Lower lobe of right lung (tissue), 2 donors: ENCODE measurements at regions not wholly inside any gene's neighbourhood (a gene's known extent, or its start where the extent isn't known, plus 50 kb on each side); places are given as distances from the start of the nearest gene placed in this dataset.

Experiments used
- ATAC-seq, 2 donors: fragments of 200-7000 bp; cut with Tn5 transposase; one replicate each; pipeline ENCODE4 v1.9.1; 2020 to 2022; ENCODE audit warnings: mild to moderate bottlenecking in 2 of 2, moderate library complexity in 2 of 2
- DNase-seq: peaks from one replicate; pipeline ENCODE4 v3.0.0-alpha.2; 2020
- H3K27ac ChIP-seq: fragments of 200-600 bp; one replicate; pipeline ENCODE4 v1.8.0; 2022
- H3K27me3 ChIP-seq: fragments of 200-600 bp; one replicate; pipeline ENCODE4 v1.8.0; 2022; ENCODE audit warnings: low read depth
- H3K36me3 ChIP-seq: fragments of 200-600 bp; one replicate; pipeline ENCODE4 v1.8.0; 2022; ENCODE audit warnings: mild to moderate bottlenecking
- H3K4me1 ChIP-seq: fragments of 200-600 bp; one replicate; pipeline ENCODE4 v1.8.0; 2022
- H3K4me3 ChIP-seq: fragments of 200-600 bp; one replicate; pipeline ENCODE4 v1.8.0; 2022; ENCODE audit warnings: mild to moderate bottlenecking
- H3K9me3 ChIP-seq: fragments of 200-600 bp; one replicate; pipeline ENCODE4 v1.8.0; 2022
- intact Hi-C: fragments of 100-400 bp; cut with DNase I; formaldehyde crosslinking; loops from one replicate; pipeline ENCODE4 v1.11.0; 2022
- TF ChIP-seq, protein P1 (sequence below): fragments of 200-600 bp; IDR thresholded peaks from one replicate; pipeline ENCODE4 v1.8.0; 2022; ENCODE audit warnings: antibody characterized with exemption, mild to moderate bottlenecking
- donor health status: DM: no; HTN: yes; CAD: no; lungs with severe emphysema.

DNA sequence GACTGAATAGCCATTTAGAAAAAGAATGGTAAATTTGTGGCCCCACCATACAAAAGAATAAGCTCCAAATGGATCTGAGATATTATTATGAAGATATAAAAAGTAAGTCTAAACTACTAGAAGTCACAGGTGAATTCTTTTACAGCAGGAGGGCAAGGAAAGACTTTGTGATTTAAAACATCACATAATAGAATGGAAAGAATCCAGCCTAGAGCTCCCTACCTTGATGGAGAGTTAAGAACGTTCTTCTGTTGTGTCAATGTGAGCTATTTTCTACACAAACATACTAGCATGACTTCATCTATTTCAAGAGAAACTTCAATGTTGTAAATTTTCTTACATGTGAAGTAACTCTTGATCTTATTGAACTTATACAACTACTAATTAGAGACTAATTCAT is 100.0 kb upstream of the NRSN1 start:
- no peaks in the 10 kb centered on the region for H3K36me3 ChIP-seq
- H3K27me3 ChIP-seq = no peaks in the 10 kb centered on the region
- no peak for ATAC-seq
- no peaks in the 10 kb centered on the region for H3K9me3 ChIP-seq
- H3K4me3 ChIP-seq = no peak overlapping the region
- no peaks in the 10 kb centered on the region for H3K4me1 ChIP-seq
- intact Hi-C loops = no loop called here
- no peak overlapping the region for H3K27ac ChIP-seq
- TF ChIP-seq, protein P1, sequence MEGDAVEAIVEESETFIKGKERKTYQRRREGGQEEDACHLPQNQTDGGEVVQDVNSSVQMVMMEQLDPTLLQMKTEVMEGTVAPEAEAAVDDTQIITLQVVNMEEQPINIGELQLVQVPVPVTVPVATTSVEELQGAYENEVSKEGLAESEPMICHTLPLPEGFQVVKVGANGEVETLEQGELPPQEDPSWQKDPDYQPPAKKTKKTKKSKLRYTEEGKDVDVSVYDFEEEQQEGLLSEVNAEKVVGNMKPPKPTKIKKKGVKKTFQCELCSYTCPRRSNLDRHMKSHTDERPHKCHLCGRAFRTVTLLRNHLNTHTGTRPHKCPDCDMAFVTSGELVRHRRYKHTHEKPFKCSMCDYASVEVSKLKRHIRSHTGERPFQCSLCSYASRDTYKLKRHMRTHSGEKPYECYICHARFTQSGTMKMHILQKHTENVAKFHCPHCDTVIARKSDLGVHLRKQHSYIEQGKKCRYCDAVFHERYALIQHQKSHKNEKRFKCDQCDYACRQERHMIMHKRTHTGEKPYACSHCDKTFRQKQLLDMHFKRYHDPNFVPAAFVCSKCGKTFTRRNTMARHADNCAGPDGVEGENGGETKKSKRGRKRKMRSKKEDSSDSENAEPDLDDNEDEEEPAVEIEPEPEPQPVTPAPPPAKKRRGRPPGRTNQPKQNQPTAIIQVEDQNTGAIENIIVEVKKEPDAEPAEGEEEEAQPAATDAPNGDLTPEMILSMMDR = no peak
- no peak for DNase-seq

DNA sequence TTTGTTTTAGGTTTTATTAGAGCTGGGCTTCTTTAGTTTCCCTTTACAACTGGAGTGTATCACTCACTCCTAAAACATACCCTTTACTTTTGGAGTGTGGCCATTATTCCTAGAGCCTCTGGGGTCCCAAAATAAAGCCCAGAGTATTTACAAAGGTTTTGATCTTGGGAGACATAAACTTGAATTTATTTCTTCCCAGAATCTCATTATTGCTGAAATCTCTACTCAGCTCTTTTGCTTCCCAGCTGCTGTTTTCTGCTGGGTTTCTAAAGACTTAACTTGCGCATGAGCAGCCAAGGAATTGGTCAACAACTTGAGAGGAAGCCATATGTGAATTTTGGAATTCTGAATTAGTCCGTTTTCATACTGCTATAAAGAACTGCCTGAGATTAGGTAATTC is 94.5 kb upstream of the NRSN1 start:
- H3K27ac ChIP-seq = no peak overlapping the region
- ATAC-seq (no peak), DNase-seq (no peak)
- TF ChIP-seq, protein P1 = no peak
- no peaks in the 10 kb centered on the region for H3K27me3 ChIP-seq
- H3K9me3 ChIP-seq = no peaks in the 10 kb centered on the region
- no peak overlapping the region for H3K4me3 ChIP-seq
- H3K36me3 ChIP-seq = no peaks in the 10 kb centered on the region
- intact Hi-C loops = no loop called here
- no peaks in the 10 kb centered on the region for H3K4me1 ChIP-seq

DNA sequence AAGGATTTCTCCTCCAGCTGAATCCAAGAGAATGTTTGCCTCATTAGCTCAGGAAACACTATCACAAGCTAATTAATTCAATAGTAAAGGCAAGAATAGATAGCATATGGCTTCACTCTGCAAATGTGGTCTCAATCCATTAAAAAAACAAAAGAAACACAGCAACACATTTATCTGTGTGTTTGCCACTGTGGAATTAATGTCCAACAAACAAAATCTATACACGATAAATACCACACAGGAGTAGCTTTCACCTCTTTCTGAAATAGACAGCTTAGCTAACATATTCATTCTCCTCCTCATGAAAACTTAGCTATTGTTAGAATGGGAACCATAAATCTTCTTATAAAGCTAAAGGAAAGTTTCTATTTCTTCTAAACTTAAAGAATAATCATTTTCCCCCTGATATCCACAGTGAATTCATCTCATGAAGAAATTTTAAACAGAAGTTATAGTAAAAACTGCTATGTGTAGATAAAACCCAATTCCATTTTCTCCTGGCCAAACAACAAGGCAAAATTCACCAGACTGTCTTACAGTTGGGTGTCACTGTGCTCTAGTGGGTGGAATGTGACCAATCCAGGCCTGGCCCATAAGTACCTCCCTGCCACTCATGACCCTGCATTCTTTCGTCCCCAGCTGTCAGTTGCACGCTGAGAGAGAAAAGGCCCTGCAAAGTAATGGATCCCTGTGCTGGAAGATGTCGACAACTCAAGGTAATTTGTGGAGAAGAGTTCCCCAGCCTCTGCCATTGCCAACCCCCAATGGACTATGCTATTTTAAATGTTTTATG is 92.9 kb upstream of the NRSN1 start:
- no peak overlapping the region for H3K4me3 ChIP-seq
- intact Hi-C loops = no loop called here
- ATAC-seq = peak in 1 of 2 donors; percentile 52
- no peaks in the 10 kb centered on the region for H3K27me3 ChIP-seq
- H3K36me3 ChIP-seq = no peaks in the 10 kb centered on the region
- TF ChIP-seq, protein P1 = no peak
- H3K27ac ChIP-seq = no peak overlapping the region
- peaks cover 2% of the 10 kb centered on the region for H3K9me3 ChIP-seq
- H3K4me1 ChIP-seq = no peaks in the 10 kb centered on the region
- DNase-seq = no peak

DNA sequence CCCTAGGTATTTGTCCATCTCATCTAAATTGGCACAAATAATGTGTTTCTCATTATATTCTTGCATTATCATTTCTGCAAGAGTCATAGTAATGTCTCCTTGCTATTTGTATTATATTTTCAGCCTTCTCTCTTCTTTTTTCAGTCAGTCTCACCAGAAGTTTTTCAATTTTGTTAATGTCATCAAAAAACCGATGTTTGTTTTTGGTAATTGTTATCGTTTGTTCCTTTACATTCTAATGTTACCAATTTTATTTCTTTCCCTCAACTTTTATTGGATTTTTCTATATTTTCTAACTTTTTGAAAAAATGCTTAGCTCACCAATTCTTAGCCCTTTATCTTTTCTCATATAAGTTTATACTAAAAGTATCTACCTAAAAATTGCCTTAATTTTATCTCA is 82.2 kb upstream of the NRSN1 start:
- DNase-seq (no peak), ATAC-seq (no peak)
- H3K27ac ChIP-seq = no peak overlapping the region
- H3K27me3 ChIP-seq = no peaks in the 10 kb centered on the region
- H3K4me3 ChIP-seq = no peak overlapping the region
- intact Hi-C loops = no loop called here
- no peaks in the 10 kb centered on the region for H3K9me3 ChIP-seq
- TF ChIP-seq, protein P1 = no peak
- no peaks in the 10 kb centered on the region for H3K4me1 ChIP-seq
- no peaks in the 10 kb centered on the region for H3K36me3 ChIP-seq

DNA sequence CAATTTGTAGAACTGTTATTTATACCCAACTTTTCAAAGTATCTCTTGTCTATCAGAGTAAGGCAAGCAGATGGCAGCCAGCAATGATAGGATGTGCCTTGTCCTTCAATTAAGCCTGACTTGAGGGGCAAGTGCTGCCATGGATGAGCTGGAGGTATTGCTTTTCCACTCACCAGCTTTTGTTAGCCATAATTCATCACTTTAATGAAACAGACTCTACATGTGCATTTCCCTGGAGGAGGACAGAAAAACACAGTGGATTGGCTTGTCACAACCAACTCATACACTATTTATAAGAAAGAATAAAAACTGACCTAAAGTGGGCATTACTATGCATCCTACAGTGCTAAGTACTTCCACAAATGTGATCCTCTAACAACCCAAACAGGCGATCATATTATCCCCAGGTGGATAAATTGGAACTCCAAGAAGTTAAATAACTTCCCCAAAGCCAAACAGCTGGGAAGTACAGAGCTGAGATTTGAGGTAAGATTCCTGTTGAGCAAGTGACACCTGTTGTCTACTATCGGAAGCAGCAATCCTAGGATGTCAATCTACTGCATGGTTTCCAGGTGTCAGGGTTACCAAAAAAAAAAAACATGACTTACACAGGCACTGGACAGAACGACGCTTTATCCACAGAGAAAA is 73.9 kb upstream of the NRSN1 start:
- Histone ChIP-seq H3K4me1 (no peaks in the 10 kb centered on the region), H3K4me3 (no peak overlapping the region), H3K27me3 (no peaks in the 10 kb centered on the region), H3K27ac (no peak overlapping the region), H3K36me3 (no peaks in the 10 kb centered on the region), H3K9me3 (no peaks in the 10 kb centered on the region)
- intact Hi-C loops = no loop called here
- ATAC-seq = no peak
- TF ChIP-seq, protein P1 = no peak
- no peak for DNase-seq
